ENCODE measurements at regions not wholly inside any gene's neighbourhood (a gene's known extent, or its start where the extent isn't known, plus 50 kb on each side); places are given as distances from the start of the nearest gene placed in this dataset.

DNA sequence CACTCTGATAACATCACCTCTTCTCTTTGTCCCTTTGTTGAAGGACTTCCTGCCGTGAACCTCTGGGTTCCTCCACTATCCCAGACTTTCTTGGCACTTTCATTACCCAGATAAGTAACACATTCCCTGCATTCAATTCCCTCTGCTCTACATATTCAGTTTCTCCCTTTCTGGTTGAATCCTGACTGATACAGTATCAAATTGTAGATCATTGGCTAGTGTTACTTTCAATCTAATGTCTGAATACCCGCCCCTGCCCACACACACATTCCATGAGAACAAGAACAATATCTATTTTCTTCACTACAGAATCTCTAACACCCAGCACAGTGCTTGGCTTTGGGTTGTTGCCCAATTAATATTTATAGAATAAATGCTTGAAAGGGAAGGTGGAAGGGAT, 163.5 kb downstream of the ABHD5 start:
- no peak for DNase-seq (ENCODE audit: insufficient read length, low spot score)

GRCh38 chr3:43854916-43855315, 164.2 kb downstream of the ABHD5 start:
- TF ChIP-seq CTCF (IDR thresholded peaks at IDR 0.05; ENCODE audit: insufficient read depth, missing control alignments), result no peak

More for the DNA sequence above, 163.5 kb downstream of the ABHD5 start:
- TF ChIP-seq CTCF (IDR thresholded peaks at IDR 0.05; ENCODE audit: insufficient read depth, missing control alignments), result no peak
- no peak for FAIRE-seq

DNA sequence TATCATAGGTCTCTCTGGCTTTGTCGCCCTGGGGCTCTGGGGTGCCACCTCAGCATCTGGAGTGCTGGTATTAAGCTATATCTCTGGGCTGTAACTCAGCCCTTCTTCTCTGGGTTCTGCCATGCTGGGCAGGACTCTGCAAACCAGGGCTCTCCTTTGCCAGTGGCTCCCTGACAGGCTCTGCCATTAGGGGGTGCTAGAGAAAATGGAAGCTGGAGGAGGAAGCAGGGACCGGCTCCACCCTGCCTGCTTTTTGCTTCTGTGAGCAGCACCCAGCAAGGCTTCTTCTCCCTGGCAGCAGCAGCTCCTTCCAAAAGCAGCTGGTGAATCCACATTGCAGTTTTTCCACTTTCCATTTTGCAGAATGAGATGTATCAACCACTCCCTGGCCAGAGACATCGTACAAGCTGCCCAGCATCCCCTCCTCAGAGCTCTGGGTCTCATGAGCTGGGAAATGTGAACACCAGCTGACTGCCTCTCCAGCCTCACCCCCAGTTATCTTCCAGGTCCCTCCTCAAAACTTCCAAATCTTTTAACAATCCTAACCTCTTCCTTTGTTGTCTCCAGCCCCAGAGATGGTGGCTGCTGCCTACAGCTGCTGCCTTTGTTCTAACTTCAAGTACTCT, 165.0 kb downstream of the ABHD5 start:
- DNase-seq (ENCODE audit: insufficient read length, low spot score) (no peak), FAIRE-seq (no peak)
- peak; percentile 81 for TF ChIP-seq CTCF (IDR thresholded peaks at IDR 0.05; ENCODE audit: insufficient read depth, missing control alignments)

More at GRCh38 chr3:43854916-43855315, 164.2 kb downstream of the ABHD5 start:
- no peak for FAIRE-seq
- DNase-seq (ENCODE audit: insufficient read length, low spot score), result no peak

DNA sequence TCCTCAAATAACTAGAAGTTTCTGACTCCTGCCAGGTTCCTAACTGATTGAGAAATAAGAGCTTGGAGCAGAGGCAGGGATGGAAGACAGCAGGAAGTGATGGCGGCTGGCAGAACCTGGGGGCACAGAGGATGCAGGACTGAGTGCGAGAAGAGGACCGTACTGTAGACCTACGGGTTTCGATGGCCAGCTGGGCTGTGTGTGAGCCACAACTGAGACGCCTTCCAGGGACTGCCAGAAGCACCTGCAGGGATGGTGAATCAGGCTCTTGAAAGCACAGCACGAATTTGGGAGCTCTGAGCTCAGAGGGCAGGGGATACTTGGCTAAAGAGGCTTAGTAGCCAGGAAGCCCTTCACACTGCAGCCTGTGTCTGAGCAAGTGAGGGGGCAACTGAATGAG, 165.6 kb downstream of the ABHD5 start:
- TF ChIP-seq CTCF (IDR thresholded peaks at IDR 0.05; ENCODE audit: insufficient read depth, missing control alignments), result no peak
- no peak for FAIRE-seq

GRCh38 chr3:43856761-43857160, 166.0 kb downstream of the ABHD5 start:
- no peak for FAIRE-seq

More for the DNA sequence above, 165.6 kb downstream of the ABHD5 start:
- no peak for DNase-seq (ENCODE audit: insufficient read length, low spot score)

DNA sequence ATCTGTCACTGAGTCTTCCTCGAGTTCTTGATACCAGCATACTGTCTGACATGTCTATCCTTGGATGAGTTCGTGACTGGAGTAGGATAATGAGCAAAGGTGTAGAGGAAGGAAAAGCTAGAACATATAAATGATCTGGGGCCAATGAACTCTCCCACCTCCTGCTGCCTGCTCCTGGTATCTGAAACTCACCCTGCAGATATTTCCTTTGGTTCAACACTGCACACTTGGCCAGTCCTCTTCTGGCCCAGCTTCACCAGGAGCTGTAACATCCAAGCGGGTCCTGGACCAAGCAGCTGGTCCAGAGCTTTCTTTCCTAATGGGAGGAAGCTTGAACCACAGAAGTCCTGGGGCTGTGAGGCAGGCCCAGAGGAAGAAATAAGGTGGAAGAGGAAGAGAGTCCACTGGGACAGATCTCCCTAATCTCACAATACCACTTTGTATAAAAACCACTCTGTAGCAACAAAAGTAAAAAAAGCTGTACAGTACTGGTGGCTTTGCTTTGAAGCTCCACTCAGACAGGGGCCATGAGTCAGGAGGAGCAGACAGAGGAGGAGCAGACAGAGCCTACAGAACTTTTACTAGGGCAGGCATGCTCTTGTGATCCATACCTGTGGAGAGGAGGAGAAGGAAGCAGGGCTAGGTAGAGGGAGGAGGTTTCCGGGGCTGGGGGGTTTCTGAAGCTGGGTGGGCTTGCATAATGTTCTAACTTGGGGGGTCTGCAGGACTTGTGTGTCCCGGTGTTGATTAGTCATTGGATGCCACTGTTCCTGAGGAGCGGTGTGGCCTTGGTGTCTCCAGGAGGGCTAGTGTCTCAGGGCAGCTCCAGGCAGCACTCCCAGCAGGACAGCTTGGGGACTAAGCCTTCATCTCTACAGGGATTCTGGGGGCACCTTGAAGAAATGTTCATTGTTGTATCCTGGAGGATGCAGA, 166.9 kb downstream of the ABHD5 start:
- no peak for DNase-seq (ENCODE audit: insufficient read length, low spot score)
- FAIRE-seq, result no peak
- TF ChIP-seq CTCF (IDR thresholded peaks at IDR 0.05; ENCODE audit: insufficient read depth, missing control alignments), result no peak

More at GRCh38 chr3:43856761-43857160, 166.0 kb downstream of the ABHD5 start:
- no peak for TF ChIP-seq CTCF (IDR thresholded peaks at IDR 0.05; ENCODE audit: insufficient read depth, missing control alignments)
- no peak for DNase-seq (ENCODE audit: insufficient read length, low spot score)

Measured in D721Med (cell line).